ENCODE measurements at regions not wholly inside any gene's neighbourhood (a gene's known extent, or its start where the extent isn't known, plus 50 kb on each side); places are given as distances from the start of the nearest gene placed in this dataset.
A peak's percentile ranks its signal among the peaks of the same experiment; 100 is the strongest.

DNA sequence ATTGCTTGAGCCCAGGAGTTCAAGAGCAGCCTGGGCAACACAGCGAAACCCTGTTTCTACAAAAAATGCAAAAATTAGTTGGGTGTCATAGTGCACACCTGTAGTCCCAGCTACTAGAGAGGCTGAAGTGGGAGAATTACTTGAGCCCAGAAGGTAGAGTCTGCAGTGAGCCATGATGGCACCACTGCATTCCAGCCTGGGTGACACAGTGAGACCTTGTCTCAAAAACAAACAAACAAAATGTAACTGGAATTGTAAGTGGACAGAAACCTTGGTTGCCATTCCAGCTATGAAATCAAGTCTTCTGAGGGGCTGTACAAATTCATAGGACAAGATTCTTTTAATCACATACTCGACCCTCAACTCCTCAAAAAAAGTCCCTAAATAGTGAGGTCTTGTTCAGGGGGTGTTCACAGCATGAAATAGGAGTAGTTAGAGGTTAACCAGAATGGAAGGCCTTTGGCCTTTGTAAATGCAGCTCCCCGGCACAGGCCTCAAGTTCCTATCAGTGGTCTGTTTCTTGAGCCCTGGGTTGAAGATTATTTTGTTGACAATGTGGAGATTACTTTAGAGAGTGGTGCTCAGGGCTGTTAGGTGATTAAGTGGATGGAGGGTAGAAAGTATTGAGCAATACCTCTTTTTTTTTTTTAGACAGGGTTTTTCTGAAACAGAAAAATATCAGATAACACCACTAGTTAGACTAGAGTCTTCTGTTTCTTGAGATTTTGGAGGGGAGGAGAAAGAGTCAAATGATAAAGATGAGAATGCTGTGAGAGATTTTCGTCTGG, 138.7 kb upstream of the ZNF648 start (continued):
- TF ChIP-seq, protein P1, sequence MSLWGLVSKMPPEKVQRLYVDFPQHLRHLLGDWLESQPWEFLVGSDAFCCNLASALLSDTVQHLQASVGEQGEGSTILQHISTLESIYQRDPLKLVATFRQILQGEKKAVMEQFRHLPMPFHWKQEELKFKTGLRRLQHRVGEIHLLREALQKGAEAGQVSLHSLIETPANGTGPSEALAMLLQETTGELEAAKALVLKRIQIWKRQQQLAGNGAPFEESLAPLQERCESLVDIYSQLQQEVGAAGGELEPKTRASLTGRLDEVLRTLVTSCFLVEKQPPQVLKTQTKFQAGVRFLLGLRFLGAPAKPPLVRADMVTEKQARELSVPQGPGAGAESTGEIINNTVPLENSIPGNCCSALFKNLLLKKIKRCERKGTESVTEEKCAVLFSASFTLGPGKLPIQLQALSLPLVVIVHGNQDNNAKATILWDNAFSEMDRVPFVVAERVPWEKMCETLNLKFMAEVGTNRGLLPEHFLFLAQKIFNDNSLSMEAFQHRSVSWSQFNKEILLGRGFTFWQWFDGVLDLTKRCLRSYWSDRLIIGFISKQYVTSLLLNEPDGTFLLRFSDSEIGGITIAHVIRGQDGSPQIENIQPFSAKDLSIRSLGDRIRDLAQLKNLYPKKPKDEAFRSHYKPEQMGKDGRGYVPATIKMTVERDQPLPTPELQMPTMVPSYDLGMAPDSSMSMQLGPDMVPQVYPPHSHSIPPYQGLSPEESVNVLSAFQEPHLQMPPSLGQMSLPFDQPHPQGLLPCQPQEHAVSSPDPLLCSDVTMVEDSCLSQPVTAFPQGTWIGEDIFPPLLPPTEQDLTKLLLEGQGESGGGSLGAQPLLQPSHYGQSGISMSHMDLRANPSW (CRISPR knock-in tag; IDR thresholded peaks at IDR 0.05; ENCODE audit: borderline replicate concordance), result no peak
- TF ChIP-seq NR2F2 (IDR thresholded peaks at IDR 0.05; ENCODE audit: borderline replicate concordance, low read depth) (peak; percentile 77), HMGA1 (CRISPR knock-in tag; conservative IDR thresholded peaks at IDR 0.05) (no peak), NR1H2 (CRISPR knock-in tag; IDR thresholded peaks at IDR 0.05; ENCODE audit: borderline replicate concordance, low read depth) (no peak), SALL1 (CRISPR knock-in tag; IDR thresholded peaks at IDR 0.05) (peak; percentile 18; the same call in 1 of the 2 replicates), THAP11 (CRISPR knock-in tag; IDR thresholded peaks at IDR 0.05) (no peak), TEAD3 (CRISPR knock-in tag; optimal IDR thresholded peaks at IDR 0.05; ENCODE audit: borderline replicate concordance) (peak; percentile 87), ASH2L (IDR thresholded peaks at IDR 0.05; ENCODE audit: insufficient read length, low read depth, low read length) (peak; percentile 14), HNRNPK (IDR thresholded peaks at IDR 0.05; ENCODE audit: low read depth, low read length, poor library complexity, severe bottlenecking) (no peak), ZNF577 (CRISPR knock-in tag; IDR thresholded peaks at IDR 0.05; ENCODE audit: borderline replicate concordance, low read depth) (no peak), MED1 (CRISPR knock-in tag; IDR thresholded peaks at IDR 0.05) (peak; percentile 32; the same call in 1 of the 2 replicates), CREM (IDR thresholded peaks at IDR 0.05) (peak; percentile 54; the same call in 1 of the 2 replicates), CREM (CRISPR knock-in tag; IDR thresholded peaks at IDR 0.05) (no peak), TCF7 (IDR thresholded peaks at IDR 0.05; ENCODE audit: low read depth) (peak; percentile 33; the same call in 1 of the 2 replicates), ZNF256 (CRISPR knock-in tag; conservative IDR thresholded peaks at IDR 0.05) (no peak), NKX3-1 (CRISPR knock-in tag; IDR thresholded peaks at IDR 0.05) (peak; percentile 63; the same call in 1 of the 2 replicates), HNF4G (IDR thresholded peaks at IDR 0.05; ENCODE audit: borderline replicate concordance, low read depth, low read length) (peak; percentile 51), HNF4G (CRISPR knock-in tag; IDR thresholded peaks at IDR 0.05; ENCODE audit: borderline replicate concordance, low read depth) (no peak)
- TF ChIP-seq, protein P2, sequence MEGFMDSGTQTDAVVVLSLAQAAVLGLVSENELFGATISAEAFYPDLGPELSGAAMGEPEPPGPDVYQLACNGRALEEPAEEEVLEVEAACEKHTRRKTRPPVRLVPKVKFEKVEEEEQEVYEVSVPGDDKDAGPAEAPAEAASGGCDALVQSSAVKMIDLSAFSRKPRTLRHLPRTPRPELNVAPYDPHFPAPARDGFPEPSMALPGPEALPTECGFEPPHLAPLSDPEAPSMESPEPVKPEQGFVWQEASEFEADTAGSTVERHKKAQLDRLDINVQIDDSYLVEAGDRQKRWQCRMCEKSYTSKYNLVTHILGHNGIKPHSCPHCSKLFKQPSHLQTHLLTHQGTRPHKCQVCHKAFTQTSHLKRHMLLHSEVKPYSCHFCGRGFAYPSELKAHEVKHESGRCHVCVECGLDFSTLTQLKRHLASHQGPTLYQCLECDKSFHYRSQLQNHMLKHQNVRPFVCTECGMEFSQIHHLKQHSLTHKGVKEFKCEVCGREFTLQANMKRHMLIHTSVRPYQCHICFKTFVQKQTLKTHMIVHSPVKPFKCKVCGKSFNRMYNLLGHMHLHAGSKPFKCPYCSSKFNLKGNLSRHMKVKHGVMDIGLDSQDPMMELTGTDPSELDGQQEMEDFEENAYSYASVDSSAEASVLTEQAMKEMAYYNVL (CRISPR knock-in tag; IDR thresholded peaks at IDR 0.05; ENCODE audit: borderline replicate concordance), result peak; percentile 71; the same call in 1 of the 2 replicates
- TF ChIP-seq, protein P3, sequence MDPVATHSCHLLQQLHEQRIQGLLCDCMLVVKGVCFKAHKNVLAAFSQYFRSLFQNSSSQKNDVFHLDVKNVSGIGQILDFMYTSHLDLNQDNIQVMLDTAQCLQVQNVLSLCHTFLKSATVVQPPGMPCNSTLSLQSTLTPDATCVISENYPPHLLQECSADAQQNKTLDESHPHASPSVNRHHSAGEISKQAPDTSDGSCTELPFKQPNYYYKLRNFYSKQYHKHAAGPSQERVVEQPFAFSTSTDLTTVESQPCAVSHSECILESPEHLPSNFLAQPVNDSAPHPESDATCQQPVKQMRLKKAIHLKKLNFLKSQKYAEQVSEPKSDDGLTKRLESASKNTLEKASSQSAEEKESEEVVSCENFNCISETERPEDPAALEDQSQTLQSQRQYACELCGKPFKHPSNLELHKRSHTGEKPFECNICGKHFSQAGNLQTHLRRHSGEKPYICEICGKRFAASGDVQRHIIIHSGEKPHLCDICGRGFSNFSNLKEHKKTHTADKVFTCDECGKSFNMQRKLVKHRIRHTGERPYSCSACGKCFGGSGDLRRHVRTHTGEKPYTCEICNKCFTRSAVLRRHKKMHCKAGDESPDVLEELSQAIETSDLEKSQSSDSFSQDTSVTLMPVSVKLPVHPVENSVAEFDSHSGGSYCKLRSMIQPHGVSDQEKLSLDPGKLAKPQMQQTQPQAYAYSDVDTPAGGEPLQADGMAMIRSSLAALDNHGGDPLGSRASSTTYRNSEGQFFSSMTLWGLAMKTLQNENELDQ (CRISPR knock-in tag; IDR thresholded peaks at IDR 0.05; ENCODE audit: borderline replicate concordance), result no peak
